GM23338 (cell line): ENCODE measurements at regions not wholly inside any gene's neighbourhood (a gene's known extent, or its start where the extent isn't known, plus 50 kb on each side); places are given as distances from the start of the nearest gene placed in this dataset.

Source experiments
- ATAC-seq: fragments of 200-7000 bp; cut with Tn5 transposase; 3 replicates; pipeline ENCODE4 v1.9.1; 2020
- DNase-seq: peaks from one replicate; pipeline ENCODE4 v3.0.0-alpha.2; 2015; ENCODE audit warnings: low spot score
- H2AFZ ChIP-seq: fragments of 200-600 bp; sonication (generic); 2 replicates; pipeline ENCODE4 v1.8.0; 2016; ENCODE audit warnings: antibody characterized with exemption, mild to moderate bottlenecking, moderate library complexity
- H3F3A ChIP-seq: fragments of 200-600 bp; sonication (generic); replicated peaks from 2 replicates; pipeline ENCODE4 v1.8.0; 2017; ENCODE audit warnings: antibody characterized with exemption, mixed run types, low read depth
- H3K27ac ChIP-seq: fragments of 200-600 bp; sonication (generic); 2 replicates; pipeline ENCODE4 v1.6.1; 2016; ENCODE audit warnings: low read depth
- H3K27me3 ChIP-seq: fragments of 200-600 bp; sonication (generic); 2 replicates; pipeline ENCODE4 v1.8.0; 2016; ENCODE audit warnings: mild to moderate bottlenecking, mixed run types, moderate library complexity; ENCODE audit not compliant: insufficient read depth
- H3K36me3 ChIP-seq: fragments of 200-600 bp; sonication (generic); 2 replicates; pipeline ENCODE4 v1.8.0; 2016; ENCODE audit warnings: mild to moderate bottlenecking; ENCODE audit not compliant: insufficient read depth
- H3K4me1 ChIP-seq: fragments of 200-600 bp; sonication (generic); 2 replicates; pipeline ENCODE4 v1.8.0; 2016; ENCODE audit warnings: mild to moderate bottlenecking, moderate library complexity; ENCODE audit not compliant: insufficient read depth
- H3K4me2 ChIP-seq: fragments of 200-600 bp; sonication (generic); 2 replicates; pipeline ENCODE4 v1.7.1; 2017; ENCODE audit warnings: mixed run types
- H3K4me3 ChIP-seq: fragments of 200-600 bp; sonication (generic); 2 replicates; pipeline ENCODE4 v1.6.1; 2016; ENCODE audit warnings: mixed run types
- H3K79me2 ChIP-seq: fragments of 200-600 bp; sonication (generic); replicated peaks from 2 replicates; pipeline ENCODE4 v1.8.0; 2017; ENCODE audit warnings: mild to moderate bottlenecking; ENCODE audit not compliant: insufficient read depth
- H3K9me2 ChIP-seq: fragments of 200-600 bp; sonication (generic); 2 replicates; pipeline ENCODE4 v1.8.0; 2017; ENCODE audit not compliant: insufficient read depth
- H4K20me1 ChIP-seq: fragments of 200-600 bp; sonication (generic); replicated peaks from 2 replicates; pipeline ENCODE4 v1.8.0; 2017; ENCODE audit warnings: mild to moderate bottlenecking; ENCODE audit not compliant: insufficient read depth
- H3K27ac Mint-ChIP-seq: 2 replicates; pipeline ENCODE4 v1.8.0; 2020; ENCODE audit warnings: inconsistent platforms, mild to moderate bottlenecking, moderate library complexity, mixed read lengths
- H3K27me3 Mint-ChIP-seq: 3 replicates; pipeline ENCODE4 v1.8.0; 2022; ENCODE audit warnings: low read depth, mild to moderate bottlenecking, moderate library complexity, mixed read lengths, inconsistent platforms; ENCODE audit not compliant: insufficient read depth, poor library complexity
- H3K36me3 Mint-ChIP-seq: 3 replicates; pipeline ENCODE4 v1.8.0; 2021; ENCODE audit warnings: low read depth, mild to moderate bottlenecking, inconsistent platforms, moderate library complexity, mixed read lengths
- H3K4me1 Mint-ChIP-seq: 3 replicates; pipeline ENCODE4 v1.8.0; 2020; ENCODE audit warnings: mild to moderate bottlenecking, inconsistent platforms, mixed read lengths
- H3K4me3 Mint-ChIP-seq: 3 replicates; pipeline ENCODE4 v1.8.0; 2021; ENCODE audit warnings: moderate library complexity, mild to moderate bottlenecking, inconsistent platforms, mixed read lengths
- H3K9me3 Mint-ChIP-seq: 3 replicates; pipeline ENCODE4 v1.8.0; 2020; ENCODE audit warnings: moderate library complexity, mild to moderate bottlenecking, inconsistent platforms, mixed read lengths
- CREB1 ChIP-seq: fragments of 250-450 bp; sonication (Bioruptor Pico); IDR thresholded peaks from 2 replicates; pipeline ENCODE4 v1.5.0; 2020; ENCODE audit warnings: low read depth, mild to moderate bottlenecking, moderate library complexity
- CTCF ChIP-seq, 2 experiments: fragments of 200-600 bp in 1 of 2; sonication (generic) in 1 of 2; conservative IDR thresholded peaks; 2 replicates each; pipeline versions ENCODE4 v1.5.1 to v1.6.1; 2016 to 2017; ENCODE audit warnings: antibody characterized with exemption in 2 of 2, low read depth in 2 of 2, mild to moderate bottlenecking in 2 of 2, moderate library complexity in 1 of 2
- ETS1 ChIP-seq: IDR thresholded peaks from 2 replicates; pipeline ENCODE4 v1.6.1; 2016; ENCODE audit warnings: antibody characterized with exemption
- EZH2 ChIP-seq: fragments of 200-600 bp; sonication (generic); IDR thresholded peaks from one replicate; pipeline ENCODE4 v1.8.0; 2017; ENCODE audit warnings: antibody characterized with exemption, mild to moderate bottlenecking, low read depth; ENCODE audit not compliant: unreplicated experiment
- JUNB ChIP-seq: IDR thresholded peaks from one replicate; pipeline ENCODE4 v1.6.1; 2016; ENCODE audit warnings: antibody characterized with exemption; ENCODE audit not compliant: unreplicated experiment
- POLR2AphosphoS5 ChIP-seq: IDR thresholded peaks from 2 replicates; pipeline ENCODE4 v1.6.1; 2016; ENCODE audit warnings: antibody characterized with exemption, low read depth
- REST ChIP-seq: IDR thresholded peaks from one replicate; pipeline ENCODE4 v1.6.1; 2018; ENCODE audit warnings: antibody characterized with exemption; ENCODE audit not compliant: unreplicated experiment
- STAT1 ChIP-seq: IDR thresholded peaks from one replicate; pipeline ENCODE4 v1.6.1; 2016; ENCODE audit warnings: antibody characterized with exemption; ENCODE audit not compliant: unreplicated experiment
- ZNF331 ChIP-seq: fragments of 250-450 bp; sonication (Bioruptor Pico); IDR thresholded peaks from 2 replicates; pipeline ENCODE4 v1.5.0; 2020; ENCODE audit warnings: low read depth, mild to moderate bottlenecking, moderate library complexity
- ZNF462 ChIP-seq: fragments of 250-450 bp; sonication (Bioruptor Pico); IDR thresholded peaks from 2 replicates; pipeline ENCODE4 v1.5.0; 2020; ENCODE audit warnings: mild to moderate bottlenecking, moderate library complexity

- Histone ChIP-seq H3K27ac (no peak overlapping the region), H3K4me1 (no peaks in the 10 kb centered on the region; the same call in 1 of the 2 replicates), H2AFZ (no peak overlapping the region), H3K27me3 (no peaks in the 10 kb centered on the region), H3K4me2 (no peak overlapping the region), H4K20me1 (no peaks in the 10 kb centered on the region), H3K79me2 (no peaks in the 10 kb centered on the region), H3K9me2 (peaks cover 13% of the 10 kb centered on the region; the same call in 1 of the 2 replicates), H3F3A (no peaks in the 10 kb centered on the region), H3K36me3 (no peaks in the 10 kb centered on the region), H3K4me3 (no peak overlapping the region)
- Mint-ChIP-seq H3K27me3 (peaks cover 7% of the 10 kb centered on the region), H3K27ac (no peak overlapping the region), H3K9me3 (no peaks in the 10 kb centered on the region), H3K36me3 (no peaks in the 10 kb centered on the region), H3K4me1 (peaks cover 9% of the 10 kb centered on the region), H3K4me3 (no peak overlapping the region)
- ATAC-seq (no peak), DNase-seq (no peak)
- TF ChIP-seq CREB1 = no peak
These were observed 651.1 kb downstream of the ANKRD50 start for GRCh38 chr4:124061413-124061812.

GRCh38 chr4:124065422-124065821 lies 647.1 kb downstream of the ANKRD50 start:
- peaks cover 13% of the 10 kb centered on the region; the same call in 1 of the 2 replicates for H3K9me2 ChIP-seq
- H4K20me1 ChIP-seq = no peaks in the 10 kb centered on the region
- no peak for ATAC-seq
- H3K4me2 ChIP-seq = no peak overlapping the region
- H3F3A ChIP-seq = no peaks in the 10 kb centered on the region
- no peak overlapping the region for H3K27ac ChIP-seq
- no peaks in the 10 kb centered on the region; the same call in 1 of the 2 replicates for H3K4me1 ChIP-seq
- peak; percentile 2 for DNase-seq
- H3K36me3 ChIP-seq = peaks cover 5% of the 10 kb centered on the region; the same call in 1 of the 2 replicates
- Mint-ChIP-seq H3K4me3 (no peak overlapping the region), H3K36me3 (peaks cover 11% of the 10 kb centered on the region), H3K4me1 (peaks cover 9% of the 10 kb centered on the region), H3K27me3 (peaks cover under 1% of the 10 kb centered on the region), H3K9me3 (peaks cover 9% of the 10 kb centered on the region), H3K27ac (no peak overlapping the region)
- no peaks in the 10 kb centered on the region for H3K27me3 ChIP-seq
- H2AFZ ChIP-seq = no peak overlapping the region
- H3K79me2 ChIP-seq = no peaks in the 10 kb centered on the region
- no peak overlapping the region for H3K4me3 ChIP-seq
- TF ChIP-seq POLR2AphosphoS5 = no peak
- TF ChIP-seq JUNB = no peak
- no peak for TF ChIP-seq ZNF462 (CRISPR knock-in tag)
- TF ChIP-seq STAT1 = no peak
- no peak for TF ChIP-seq ETS1
- no peak for TF ChIP-seq EZH2
- no peak for TF ChIP-seq ZNF331
- TF ChIP-seq CREB1 = no peak
- no peak for TF ChIP-seq REST
- no peak for TF ChIP-seq CTCF (conservative IDR thresholded peaks at IDR 0.05; ENCODE audit: low read depth in 2 of 2)
